NCI-H1694 treated with DMSO at 0.1 percent for 48 hours (cell line): ENCODE measurements at regions not wholly inside any gene's neighbourhood (a gene's known extent, or its start where the extent isn't known, plus 50 kb on each side); places are given as distances from the start of the nearest gene placed in this dataset.

ENCODE experiments used
- DNase-seq: peaks from one replicate; lab custom pipeline; 2025; lab: John Stamatoyannopoulos, UW

GRCh38 chr6:12422848-12423247 lies 132.7 kb downstream of the EDN1 start:
- no peak for DNase-seq

DNA sequence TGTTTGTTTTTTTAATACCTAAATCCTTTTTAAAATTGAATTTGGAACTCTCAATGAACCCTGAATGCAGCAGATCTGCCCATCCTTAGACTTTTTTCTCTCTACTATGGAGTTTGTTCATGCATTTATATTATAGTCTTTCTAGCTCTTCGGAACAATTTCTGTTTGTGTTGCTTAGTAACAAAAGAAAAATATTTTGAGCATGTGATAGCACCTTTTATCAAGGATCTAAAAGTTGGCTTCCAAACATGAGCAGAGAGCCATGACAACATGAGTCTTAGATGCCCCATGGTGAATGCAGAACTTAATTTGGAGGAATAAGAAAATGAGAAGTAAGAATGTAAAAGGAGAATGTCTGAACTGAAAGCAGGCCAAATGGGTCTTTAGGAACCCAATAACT lies 133.7 kb downstream of the EDN1 start:
- DNase-seq: no peak

GRCh38 chr6:12426121-12426520 lies 136.0 kb downstream of the EDN1 start:
- DNase-seq: no peak

- DNase-seq: no peak
Observed at GRCh38 chr6:12431023-12431422, 140.9 kb downstream of the EDN1 start.

DNA sequence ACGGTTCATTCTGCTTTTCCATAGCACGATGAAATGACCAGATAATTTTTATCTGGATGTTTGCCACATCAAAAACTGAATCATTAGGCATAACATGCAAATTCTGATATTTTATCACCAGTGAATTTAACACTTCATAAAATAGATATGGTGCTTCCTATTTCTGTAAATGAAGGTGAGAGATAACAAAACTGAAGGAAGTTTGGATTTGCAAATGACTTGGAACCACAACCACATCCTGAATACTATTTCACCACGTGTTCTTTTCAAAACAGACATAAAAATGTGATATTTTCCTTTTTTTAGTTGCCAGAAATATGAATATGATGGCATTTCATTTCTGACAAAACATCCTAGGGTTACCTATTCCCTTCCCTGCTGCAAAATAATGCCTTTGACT lies 146.1 kb downstream of the EDN1 start:
- no peak for DNase-seq

GRCh38 chr6:12436683-12437082 lies 146.5 kb downstream of the EDN1 start:
- DNase-seq: no peak

DNA sequence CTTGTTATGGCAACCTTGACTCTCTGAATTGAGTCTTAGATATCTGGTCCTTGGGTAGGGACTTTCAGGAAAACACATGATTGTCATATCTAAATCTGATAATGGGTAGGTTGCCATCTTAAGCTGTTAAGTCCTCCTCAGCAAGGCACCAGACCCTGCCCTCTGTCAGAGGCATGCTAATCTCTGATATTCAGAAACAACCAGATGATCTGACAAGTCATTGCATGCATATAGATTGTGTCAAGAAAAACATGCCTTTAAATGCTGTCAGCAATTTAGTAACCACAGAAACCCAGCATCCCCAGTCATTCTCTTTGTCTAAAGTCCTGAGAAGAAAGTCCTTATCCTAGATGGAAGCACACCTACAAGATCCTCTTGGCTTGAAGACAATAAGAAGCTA lies 149.1 kb downstream of the EDN1 start:
- DNase-seq: no peak

- no peak for DNase-seq
Observed at GRCh38 chr6:12440981-12441380, 150.8 kb downstream of the EDN1 start.

GRCh38 chr6:12442455-12442854 lies 152.3 kb downstream of the EDN1 start:
- no peak for DNase-seq

GRCh38 chr6:12446394-12446793 lies 156.2 kb downstream of the EDN1 start:
- DNase-seq: no peak

DNA sequence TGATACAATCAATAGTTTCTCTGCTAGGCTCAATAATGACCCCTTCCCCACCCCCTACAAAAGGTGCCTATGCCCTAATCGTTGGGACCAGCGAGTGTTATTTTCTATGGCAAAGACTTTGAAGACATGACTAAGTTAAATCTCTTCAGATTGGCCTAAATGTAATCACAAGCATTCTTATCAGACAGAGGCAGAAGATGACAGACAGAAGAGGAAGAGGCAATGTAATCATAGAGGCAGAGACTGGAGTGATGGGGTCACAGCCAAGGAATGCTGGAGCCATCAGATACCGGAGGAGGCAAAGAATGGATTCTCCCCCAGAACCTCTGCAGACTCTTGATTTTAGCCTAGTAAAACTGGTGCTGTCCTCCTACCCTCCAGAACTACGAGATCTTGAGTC lies 159.3 kb downstream of the EDN1 start:
- DNase-seq: no peak

DNA sequence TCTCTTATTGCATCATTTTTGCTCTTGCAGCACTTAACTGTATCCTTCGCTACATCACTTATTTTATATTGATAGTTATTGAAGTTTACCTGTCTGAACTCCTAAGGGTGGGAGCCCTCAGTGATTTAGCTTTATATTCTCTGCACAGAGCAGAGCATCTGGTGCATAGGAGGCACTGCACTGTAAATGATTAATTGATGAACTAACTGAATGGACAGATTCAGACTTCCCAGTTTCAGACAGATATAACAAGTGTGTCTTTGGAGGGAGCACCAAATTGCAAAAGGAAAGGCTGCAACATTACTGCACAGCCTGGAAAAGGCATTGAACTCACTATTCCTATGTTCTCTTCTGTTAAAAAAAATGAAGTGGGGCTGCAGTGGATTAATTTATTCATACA lies 160.3 kb downstream of the EDN1 start:
- no peak for DNase-seq

DNA sequence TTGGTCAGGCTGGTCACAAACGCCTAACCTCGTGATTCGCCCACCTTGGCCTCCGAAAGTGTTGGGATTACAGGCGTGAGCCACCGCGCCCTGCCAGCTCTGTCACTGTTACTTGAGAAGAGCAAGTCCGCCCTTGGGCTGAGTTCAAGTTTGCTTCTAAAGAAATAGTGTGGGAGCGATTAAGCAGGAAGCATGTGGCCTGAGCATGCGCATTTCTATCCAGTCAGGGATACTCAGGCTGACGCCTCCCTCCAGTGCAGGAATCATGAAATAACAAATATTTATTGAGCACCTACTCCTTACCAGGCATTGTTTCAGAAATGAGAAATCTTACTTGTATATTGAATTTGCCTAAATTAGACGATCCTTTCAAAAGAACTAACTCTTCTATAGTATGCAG lies 166.2 kb downstream of the EDN1 start:
- DNase-seq: no peak

GRCh38 chr6:12457094-12457493 lies 166.9 kb downstream of the EDN1 start:
- no peak for DNase-seq

- DNase-seq: no peak
Observed at GRCh38 chr6:12458558-12458957, 168.4 kb downstream of the EDN1 start.

DNA sequence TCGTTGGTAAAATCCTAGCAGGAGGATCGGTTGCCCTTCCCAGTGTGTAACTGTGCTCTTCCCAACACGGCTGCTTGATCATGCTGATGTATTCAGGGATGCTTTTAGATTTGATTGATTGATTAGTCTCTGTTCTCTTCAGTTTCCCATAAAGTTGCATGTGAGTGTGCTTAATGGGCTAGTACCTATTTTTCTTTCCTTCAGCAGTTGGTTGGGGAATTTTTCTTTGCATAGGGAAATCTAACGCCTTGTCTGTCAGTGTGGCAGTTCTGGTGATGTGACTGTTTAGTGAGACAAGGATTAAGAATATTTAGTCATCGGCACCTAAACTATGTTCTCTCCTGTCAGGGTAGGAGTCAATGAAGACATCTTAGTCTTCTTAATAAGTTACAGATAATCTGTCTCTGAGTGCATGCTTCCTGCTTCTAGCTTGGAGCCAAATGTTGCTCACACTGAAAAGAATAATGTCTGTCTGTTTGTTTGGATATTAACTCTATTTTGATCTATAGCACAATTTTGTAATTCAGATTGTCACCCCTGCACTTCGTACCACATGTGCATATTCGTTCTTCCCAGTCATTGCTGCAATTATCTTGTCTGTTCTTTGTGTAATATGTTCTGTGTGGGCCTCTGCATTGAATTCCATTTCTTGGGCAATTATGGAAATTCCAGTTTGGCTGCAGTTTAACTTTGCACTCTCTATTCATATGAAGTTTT lies 169.9 kb downstream of the EDN1 start:
- no peak for DNase-seq

DNA sequence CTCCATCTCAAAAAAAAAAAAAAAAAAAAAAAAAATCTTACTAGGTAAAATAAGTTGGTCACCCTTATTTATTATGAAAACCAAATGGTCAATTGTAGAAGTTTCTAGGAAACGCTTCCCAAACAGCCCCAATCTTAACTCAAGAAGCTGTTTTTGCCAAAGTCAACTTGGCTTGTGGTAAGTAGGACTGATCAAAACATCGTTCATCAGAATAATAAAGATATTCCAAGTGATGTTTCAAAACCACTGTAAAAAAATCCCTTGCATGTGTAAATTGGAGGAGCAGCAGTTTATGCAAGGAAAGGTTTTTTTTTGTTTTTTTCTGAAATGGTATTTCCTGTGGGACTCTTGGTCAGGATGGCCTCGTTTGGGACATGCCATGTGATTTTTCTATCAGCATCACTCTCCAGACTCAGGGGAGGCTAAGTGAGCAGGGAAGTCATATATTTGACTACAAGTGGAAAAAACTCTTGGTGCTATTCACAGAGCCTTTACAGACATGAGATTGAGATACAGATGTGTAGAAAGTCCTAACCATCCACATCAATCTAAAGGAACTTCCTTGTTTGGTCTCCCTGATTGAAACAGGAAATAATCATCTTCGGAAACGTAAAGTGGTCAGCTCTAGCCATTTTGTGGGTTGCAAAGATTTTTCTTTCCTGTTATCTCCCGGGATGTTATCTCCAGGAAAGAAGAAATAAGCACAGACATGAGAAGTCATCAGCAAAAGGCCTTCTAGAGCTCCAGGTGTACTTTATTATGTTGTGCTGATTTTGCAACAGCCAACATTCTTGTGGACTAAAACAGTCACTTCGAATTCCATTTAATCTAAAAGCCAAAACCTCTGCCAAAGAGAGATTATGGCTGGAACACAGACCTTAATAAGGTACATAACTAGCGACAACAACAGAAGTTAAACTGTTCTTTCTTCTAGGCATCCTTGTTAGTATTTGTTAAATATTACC lies 177.8 kb downstream of the EDN1 start:
- no peak for DNase-seq

DNA sequence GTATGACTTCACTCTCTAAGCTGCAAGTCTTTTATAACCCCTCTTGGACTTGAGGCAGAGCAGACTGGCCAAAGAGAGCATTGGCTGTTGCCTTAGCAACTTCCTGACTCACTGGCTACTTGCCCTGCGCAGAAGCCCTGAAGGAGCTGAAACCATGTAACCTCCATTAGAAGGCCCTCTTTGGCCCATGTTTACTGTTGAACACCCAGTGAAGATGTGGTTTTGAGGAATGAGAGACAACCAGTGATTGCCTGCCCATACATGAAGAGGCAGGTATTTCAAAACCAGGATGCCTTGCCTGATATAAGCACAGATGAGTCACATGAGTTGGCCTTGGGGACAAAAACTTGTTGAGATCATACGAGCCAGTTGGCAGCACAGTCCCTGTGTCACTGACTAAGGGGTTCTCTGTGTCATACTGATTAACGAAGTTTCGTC lies 182.5 kb downstream of the EDN1 start:
- no peak for DNase-seq

GRCh38 chr6:12473494-12473893 lies 183.3 kb downstream of the EDN1 start:
- DNase-seq: no peak

DNA sequence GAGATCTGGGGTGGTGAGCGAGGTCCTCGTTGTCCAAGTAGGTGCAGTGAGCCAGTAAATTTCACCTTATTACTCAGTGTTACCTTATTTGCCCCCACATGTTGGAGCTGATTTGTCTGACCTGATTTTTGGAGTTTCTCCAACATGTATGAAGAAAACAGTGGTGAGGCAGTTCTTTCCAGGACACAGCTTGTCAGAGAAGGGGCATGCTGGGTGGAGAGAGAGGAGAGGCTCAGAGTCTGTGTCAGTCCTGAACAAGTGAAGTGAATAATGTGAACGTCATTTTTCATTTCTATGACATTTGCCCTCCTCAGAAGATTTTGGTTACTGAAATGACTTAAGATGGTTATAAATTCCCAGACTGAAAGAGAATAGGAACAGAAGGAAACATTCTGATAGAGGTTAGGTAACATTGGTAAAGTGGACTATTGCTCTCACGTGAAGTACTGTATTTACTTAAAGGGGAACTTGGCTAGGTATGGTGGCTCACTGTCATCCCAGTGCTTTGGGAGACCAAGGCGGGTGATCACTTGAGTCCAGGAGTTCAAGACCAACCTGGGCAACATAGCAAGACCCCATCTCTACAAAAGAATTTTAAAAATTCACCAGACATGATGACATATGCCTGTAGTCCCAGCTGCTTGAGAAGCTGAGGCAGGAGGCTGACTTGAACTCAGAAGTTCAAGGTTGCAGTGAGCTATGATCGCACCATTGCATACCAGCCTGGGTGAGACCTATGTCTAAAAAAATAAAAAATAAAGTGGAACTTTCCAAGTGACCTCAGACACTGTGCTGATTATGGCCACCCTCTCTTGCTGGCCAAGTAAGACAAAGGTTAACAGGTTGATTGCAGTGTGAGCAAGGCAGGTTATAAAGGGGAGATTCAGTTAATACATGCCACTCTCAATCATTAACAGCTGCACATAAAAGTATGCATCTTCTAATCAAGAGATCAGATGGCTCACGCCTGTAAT lies 184.3 kb downstream of the EDN1 start:
- no peak for DNase-seq

GRCh38 chr6:12476484-12476883 lies 186.3 kb downstream of the EDN1 start:
- DNase-seq: no peak

GRCh38 chr6:12477616-12478015 lies 187.5 kb downstream of the EDN1 start:
- DNase-seq: no peak
